GM18858 (cell line): ENCODE measurements at regions not wholly inside any gene's neighbourhood (a gene's known extent, or its start where the extent isn't known, plus 50 kb on each side); places are given as distances from the start of the nearest gene placed in this dataset.

ENCODE experiments used
- ATAC-seq: cut with Tn5 transposase; IDR thresholded peaks from one replicate; pipeline ENCODE4 v1.9.1; 2021; ENCODE audit not compliant: unreplicated experiment

DNA sequence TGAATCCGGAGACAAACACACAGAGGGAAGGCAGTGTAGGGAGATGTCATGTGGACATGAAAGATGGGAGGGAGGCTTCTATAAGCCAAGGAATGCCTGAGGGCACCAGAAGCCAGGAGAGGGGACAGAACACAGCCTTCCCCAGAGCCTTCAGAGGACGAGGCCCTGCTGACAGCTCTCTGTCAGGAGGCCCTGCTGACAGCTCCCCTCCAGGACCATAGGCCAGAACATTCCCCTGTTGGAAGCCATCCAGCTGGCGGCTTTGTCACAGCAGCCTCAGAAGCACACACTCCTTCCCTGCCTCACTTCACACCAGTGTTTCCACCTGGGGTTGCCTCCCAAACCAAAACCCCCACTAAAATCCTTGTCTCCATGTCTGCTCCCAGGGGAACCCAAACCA is 171.3 kb upstream of the ID2 start:
- no peak for ATAC-seq

DNA sequence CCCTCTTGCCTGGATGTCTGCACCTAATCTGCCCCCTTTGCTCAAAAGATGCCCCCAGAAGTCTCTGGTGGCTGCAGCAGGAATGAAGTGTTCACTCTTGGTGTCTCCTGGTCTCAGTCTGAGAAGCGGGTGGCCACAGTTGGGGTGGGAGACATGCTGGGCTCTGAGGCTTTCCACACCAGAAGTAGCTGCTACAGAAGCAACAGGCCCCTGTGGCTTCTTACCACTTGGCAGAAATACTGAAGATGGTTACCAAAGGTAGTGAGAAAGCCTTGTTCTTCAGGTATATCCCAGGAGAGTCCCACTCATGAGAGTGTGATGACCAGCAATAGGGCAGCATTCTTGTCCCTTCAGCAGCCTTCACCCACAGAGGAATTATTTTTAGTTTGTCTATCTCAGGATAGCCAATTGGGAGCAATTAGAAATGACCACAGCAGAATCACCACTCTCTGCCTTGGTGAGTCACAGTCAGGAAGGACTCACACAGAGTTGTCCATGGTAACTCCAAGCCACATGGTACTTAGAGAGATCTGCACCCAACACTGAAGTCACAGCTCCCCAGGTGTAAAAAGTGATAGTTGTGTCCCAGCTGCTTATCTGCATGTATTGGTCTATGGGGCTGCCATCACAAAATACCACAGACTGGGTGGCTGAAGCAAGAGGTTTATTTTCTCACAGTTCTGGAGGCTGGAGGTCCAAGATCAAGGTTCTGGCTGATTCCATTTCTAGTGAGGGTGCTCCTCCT is 169.8 kb upstream of the ID2 start:
- ATAC-seq, result no peak

DNA sequence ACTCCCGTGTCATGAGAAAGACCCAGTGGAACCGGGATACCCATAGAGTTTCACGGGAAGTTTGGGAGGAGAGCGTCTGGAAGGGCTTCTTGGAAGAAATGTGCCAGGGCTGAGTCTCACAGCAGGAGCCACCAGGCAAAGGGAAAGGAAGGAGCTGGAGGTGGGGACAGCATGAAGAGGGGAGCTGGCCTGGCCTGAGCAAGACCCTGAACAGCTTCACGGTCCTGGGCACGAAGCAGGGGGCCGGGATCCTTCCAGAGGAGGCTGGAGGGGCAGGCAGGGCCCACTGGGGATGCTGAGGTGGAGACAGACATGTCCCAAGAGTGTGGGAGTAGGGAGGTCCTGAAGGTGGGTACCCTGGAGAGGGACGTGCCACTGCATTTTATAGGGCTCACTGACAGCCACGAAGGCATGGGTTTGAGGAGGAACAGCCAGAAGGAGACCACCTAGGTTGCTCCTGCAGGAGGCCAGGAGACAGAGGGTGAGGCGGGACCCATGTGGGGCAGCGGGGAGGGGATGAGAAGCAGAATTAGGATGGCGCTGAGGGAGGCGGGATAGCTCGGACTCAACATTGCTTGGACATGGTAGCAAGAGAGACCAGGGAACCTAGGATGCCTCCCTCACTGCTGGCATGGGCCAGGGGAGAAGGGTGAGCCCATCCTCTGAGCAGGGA is 168.1 kb upstream of the ID2 start:
- ATAC-seq, result no peak

DNA sequence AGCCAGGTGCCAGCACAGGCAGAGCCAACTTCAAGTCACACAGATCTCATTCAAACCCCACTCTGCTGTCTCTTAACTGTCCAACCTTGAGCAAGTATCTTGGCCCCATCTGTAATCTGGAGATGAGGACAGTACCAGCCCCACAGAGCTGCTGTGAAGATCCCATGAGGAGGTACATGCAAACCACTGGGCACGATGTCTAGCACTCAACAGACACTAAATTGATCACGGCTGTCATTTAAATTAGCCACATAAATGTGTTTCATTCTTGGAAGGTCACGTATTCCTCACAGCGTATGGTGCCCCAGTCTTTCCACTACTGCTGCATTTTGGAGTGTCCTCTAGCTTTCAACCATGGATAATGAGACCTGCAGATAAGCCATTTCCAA is 167.6 kb upstream of the ID2 start:
- no peak for ATAC-seq

DNA sequence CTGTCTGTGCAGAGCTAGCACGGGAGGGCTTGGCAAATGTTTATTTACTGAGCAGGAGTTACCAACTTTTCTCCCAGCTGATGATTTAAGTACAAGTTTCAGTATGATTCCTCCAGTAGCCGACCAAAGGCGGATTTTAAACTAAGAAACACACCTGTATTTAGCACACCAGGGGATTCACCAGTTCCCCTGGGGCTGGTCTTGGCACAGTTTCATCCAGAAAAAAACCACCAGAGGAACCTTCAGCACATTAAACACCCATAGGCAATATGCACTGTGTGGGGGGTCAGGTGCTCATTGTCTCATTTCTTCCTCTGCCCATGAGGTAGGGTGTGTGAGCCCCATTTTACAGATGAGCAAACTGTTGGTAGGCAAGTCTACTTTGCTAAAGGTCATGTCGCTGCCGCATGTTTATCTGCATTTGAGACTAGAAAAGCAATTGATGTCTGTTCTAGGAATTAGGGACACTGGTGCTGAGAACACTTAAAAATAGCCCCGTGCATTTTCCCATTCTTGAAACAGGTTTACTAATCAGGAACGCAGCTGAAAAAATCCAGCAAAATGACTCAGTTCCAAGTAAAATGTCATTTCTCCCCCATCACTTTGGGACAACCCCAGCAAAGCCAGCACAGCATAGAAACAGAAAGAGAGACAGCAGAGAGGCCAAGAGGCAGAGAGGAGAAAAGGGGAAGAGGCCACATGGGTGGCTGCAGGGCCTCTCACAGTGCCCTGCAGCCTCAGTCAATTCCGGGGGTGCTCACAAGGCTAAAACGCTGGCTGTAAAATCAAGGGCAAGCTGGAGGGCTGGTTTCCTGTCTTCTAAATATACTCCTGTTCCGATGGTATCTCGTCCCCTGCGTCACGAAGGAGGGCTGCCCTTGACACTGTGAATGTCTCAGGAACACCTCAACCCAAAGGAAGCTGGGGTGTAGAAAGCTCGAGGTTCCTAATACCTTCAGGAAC is 166.8 kb upstream of the ID2 start:
- ATAC-seq, result peak; percentile 60

DNA sequence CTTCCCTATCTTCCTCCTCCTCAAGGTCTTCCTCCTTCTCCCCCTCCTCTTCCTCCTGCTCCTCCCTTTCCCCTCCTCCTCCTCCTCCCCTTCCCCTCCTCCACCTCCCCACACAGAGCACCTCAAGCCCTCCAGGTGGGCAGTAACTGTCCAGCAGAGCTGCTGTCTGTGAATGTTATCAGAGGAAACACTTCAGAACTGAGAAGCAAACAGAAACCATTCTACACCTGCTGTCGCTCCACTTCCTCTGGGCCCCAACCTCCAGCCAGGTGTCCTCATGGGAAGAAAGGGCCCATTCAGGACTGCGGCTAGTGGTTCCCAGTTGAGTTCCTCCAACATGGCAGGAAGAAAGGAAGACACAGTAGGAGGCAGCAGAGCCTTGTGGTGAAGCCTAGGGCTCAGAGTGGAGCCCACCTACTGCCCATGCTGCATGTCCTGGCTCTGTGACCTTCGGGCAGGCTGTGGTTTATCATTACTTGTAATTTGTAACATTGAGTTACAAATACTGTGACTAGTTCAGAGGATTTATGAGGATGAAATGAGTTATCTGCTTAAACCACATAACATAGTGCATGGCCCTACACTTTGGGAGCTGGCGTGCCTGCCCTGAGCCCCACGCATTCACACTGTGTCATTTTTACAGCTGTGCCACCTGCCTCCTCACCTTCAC is 165.9 kb upstream of the ID2 start:
- ATAC-seq, result peak; percentile 30

DNA sequence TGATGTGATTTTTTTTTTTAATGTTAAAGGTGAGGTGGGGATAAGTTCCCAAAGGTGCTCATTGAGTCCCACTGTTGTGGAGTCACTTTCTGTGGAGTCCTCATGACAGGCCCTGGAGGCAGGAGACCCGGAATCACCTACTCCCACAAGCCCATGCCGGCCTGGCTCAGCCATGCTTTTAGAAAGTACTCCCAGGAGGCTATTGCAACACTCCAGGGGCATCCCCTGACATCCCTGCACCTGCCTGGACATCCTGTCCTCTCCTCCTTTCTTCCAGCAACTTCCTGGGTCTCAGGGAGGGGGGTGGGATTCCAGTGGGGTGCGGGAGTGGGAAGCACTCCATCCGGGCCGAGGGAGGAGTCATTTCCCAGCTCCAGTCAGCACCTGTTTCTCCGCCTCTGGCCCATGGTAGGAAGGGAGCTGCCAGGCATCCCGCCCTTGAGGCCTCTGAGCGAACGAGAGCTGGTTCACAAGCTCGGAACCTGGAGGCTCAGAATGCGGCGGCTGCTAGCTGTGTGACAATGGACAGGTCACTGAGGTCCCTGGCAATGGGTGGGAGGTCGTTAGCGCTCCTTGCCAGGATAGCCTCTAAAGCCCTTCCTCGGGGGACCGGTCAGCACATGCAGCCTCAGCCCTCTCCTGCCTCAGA is 163.9 kb upstream of the ID2 start:
- ATAC-seq, result no peak

DNA sequence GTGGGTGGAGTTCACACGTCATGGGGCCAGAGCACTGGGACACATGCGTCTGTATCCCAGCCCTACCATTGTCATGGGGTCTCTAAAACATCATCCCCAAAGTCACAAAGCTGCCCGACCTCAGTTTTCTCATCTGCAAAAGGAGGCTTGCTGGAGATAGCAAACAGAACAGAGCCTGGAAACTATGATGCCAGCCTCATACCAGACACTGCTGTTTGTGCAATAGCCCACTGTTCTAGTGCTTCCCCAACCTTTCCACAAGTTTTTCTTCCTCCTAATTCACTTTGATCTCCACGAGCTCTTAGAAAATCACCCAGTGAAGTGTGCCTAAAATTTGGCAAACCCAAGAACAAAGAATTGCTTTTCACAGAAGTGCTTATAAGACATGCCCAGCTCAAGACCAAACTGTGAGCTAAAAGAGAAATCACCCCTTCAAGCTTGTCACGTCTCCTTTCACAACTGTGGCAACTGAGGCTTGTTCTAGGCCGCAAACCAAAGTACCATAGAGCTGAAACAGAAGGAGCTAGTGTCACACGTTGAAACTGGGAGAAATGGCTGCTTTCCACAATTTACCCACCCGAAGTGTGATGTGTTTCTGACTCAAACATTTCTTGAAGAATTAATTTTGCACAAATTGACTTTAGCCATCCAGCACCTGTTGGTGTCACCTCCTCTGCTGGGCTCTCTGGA is 162.7 kb upstream of the ID2 start:
- no peak for ATAC-seq

DNA sequence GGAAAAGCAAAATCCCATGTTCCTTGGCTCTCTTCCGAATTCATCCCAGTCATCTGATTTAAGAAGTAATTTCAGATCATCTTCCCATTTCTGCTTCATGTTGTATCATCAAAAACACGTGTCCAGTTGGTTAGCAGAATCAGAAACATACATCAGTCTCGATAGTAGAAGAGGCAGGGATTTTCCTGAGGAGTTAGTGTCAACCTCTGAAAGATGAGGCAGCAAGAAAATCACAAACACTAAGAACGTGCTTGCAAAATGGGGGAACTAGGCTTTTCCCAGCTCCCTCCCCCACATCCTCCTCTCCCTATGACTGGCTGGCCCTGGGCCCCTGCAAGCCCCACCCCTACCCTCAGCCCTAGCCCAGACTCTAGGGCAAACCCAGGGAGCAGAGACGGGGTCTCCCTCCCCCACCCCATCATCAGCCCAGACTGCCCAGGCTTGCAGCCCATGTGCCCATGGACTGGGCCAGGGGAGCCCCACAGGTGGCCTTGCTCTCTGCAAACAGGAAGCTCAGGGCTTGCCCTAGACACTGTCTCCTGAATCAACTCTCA is 161.0 kb upstream of the ID2 start:
- ATAC-seq, result no peak

DNA sequence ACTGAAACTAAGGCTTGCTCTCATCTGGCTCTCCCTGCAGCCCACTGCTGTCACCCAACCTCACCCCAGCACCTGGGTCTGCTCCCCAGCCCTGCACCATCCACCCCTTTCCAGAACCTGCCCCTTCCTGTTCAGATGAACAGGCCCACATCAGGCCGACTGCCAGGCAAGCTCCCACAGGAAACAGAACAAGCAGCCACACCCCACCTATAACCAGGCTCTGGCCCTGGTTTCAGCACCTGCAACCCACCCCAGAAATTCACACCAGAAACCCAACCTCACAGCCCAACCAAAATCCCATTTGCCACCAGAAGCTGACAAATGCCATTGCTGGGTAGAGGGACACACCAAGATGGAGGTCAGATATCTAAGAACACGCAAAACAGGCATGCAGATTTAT is 159.2 kb upstream of the ID2 start:
- ATAC-seq, result no peak

DNA sequence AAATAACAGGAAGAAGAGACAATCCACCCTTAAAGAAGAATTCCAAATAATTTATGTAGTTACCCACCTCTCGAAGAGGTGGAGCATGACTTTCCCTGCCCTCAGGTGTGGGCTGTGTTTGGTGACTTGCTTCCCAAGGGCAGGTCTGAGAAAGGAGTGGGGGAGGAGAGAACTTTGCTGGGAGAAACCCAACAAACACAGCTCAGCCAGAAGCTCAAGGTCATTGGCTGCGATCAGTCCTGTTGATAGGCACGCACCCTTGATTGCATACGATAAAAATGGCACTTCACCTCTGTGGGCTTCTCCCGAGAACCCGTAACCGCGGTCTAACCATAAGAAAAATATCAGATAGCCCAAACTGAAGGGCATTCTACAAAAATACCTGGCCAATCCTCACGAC is 157.5 kb upstream of the ID2 start:
- no peak for ATAC-seq

DNA sequence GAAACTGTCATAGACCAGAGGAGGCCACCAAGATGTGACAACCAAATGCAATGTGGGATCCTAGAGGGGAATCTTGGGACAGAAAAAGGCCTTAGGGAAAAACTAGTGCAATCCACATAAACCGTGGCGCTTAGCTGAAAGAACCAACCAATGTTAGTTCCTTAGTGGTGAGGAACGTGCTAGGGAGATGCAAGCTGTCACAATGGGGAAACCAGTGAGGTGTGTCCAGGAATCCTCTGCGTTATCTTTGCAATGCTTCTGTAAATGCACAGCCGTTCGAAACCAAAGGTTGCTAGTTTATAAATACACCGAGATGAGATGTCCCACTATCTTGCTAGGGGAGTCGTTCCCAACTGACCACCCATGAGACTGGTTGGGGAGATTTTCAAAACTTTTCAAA is 157.0 kb upstream of the ID2 start:
- no peak for ATAC-seq

DNA sequence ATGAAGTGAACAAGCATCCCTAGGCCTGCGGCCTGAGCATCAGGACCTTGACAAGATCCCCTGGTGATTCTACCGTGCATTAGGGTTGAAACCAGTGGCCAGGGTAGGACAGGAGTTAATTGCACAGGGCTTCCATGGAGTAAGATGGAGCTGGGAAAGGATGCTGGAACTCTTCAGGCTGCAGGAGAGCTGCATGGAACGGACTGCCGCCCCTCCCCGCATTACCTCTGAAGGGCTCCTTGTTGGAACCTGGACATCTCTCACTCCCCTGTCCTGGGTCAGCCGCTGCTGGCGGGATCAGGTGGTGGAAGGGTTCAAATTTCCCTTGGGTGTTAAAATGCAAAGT is 156.6 kb upstream of the ID2 start:
- no peak for ATAC-seq

DNA sequence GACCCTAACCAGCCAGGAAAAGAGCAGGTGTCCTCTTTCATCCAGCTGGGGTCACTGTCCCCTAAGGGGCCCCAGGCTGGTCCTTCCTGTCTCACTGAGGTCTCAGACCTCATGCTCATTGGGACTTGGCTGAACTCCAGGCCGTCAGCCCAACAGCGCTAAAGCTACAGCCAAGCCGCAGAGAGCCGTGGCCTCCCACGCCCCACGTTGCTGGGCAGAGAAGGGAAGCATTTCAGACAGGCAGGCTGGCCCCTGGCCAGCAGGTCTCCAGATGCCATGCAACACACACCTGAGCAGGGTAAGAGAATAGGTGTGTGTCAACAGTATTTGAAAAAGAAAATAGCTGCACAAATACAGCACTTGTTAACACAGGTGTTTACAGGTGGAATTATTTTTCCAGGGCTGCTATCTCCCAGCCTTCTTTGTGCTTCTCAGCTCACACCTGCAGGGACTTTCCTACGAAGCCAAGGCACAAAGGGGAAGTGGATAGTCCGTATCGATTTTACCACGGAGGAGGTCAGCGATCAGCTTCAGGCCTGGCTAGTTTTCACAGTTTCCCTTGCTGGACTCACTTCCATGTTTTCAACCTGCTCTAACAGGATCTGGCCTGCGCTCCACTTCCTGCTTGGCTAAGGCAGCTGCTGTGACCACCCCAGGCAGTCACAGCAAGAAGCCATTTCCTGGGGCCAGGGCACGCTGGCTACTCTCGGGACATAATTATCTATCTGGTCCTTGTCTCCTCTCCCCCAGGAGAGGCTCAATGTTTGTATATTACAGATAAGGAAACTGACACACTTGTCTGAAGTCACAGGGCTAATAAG is 156.1 kb upstream of the ID2 start:
- peak; percentile 67 for ATAC-seq

DNA sequence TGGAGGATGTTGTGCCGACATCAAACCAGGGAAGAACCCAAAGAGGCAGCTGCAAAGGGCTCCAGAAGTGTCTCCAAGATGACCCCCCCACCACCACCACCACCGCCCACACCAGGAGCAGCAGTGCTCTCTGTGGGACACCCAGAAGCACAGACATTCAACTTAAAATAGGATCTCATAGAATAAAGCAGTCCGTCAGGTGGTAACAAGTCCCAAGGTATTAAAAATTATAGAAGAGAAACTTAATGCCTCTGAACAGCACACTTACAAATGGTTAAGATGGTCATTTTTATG is 155.5 kb upstream of the ID2 start:
- no peak for ATAC-seq

DNA sequence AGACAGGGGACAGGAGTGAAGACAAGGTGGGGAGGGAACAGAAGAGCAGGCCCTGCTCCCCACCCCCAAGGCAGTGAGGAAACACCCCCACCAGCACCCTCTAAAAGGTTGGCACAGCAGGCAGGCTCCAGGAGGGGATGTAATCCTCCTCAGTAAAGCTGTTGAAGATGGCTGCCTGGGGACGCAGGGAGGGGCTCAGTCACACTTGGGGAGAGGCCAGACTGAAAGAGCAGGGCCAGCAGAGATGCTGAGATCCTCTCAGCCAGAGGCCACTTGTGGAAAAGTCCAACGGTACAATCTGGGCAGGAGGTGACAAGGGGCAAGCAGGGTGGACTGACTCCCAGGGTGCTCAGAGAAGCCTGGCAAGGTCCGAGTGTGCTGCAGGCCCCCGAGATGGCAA is 154.8 kb upstream of the ID2 start:
- ATAC-seq, result no peak

DNA sequence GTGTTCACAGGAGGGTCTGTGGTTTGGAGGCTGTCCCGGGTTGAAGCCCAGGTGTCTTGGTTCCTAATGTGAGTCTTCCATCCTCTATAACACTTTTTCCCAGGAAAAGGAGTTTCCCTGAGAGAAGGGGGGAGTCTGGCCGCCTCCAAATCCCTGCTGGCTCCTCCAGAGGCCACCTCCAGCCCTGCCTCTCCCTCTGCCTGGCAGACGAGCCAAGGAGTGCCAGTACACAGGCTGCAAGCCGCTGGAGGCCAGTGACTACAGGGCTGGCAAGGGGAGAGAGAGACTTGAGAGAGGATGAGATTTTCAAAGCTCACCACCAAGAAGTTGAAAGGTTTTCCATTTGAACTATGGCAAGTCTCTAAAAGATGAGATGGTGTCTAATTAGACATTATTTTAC is 154.2 kb upstream of the ID2 start:
- no peak for ATAC-seq

DNA sequence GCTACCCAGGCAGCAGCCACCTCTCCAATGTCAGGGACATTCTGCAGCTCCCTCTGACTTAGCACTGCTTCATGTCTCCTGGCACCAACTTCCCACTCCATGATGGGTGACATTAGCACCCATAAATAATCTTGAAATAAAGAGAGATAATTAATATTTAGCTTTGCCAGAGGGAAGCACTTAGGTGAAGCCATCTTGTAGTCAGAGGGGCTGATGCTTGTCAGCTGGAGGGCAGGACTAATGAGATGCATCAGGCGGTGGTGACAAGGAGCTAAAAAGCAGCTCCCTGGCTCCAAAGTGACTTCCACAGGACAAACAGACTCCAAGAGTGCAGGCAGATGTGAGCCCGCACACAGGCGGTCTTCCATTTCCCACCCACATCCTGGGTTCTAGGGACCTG is 153.0 kb upstream of the ID2 start:
- ATAC-seq, result no peak

DNA sequence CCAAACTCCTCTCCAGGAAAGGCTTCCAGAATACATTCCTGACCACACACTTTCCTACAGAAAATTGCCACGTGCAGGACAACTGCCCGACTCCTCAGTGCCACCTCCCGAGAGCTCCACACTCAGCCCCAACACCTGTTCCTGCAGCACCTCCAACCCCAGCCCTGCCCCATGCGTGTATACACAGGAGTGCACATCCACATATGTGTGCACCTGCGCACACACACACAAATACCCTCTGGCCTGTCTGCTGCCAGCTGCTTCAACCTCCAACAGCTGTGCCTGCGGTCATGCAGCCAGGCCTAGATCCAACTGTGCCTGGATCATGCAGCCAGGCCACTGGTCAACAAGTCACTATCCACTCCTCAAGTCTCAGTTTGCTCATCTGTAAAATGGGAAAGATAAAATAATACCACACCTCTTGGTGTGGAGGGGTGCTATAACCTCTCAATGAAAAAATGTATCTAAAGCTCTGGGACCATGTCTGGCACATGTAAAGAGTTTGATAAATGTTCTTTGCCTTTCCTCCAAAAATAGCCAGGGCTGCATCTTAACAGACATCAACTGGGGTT is 152.1 kb upstream of the ID2 start:
- no peak for ATAC-seq
